Ascending aorta (tissue), 2 donors: ENCODE measurements at regions not wholly inside any gene's neighbourhood (a gene's known extent, or its start where the extent isn't known, plus 50 kb on each side); places are given as distances from the start of the nearest gene placed in this dataset.

ENCODE experiments used
- DNase-seq, 2 donors: peaks; one replicate each; pipeline ENCODE4 v3.0.0-alpha.2; 2019; ENCODE audit warnings: low spot score in 2 of 2
- H3K27ac ChIP-seq, 2 donors: fragments of 200-600 bp; sonication (generic); one replicate each; pipeline ENCODE4 v1.5.1; 2016 to 2017; ENCODE audit warnings: mild to moderate bottlenecking in 1 of 2
- H3K27me3 ChIP-seq: fragments of 200-600 bp; sonication (generic); one replicate; pipeline ENCODE4 v1.5.1; 2017
- H3K36me3 ChIP-seq, 2 donors: fragments of 200-600 bp; sonication (generic); one replicate each; pipeline ENCODE4 v1.5.1; 2016
- H3K4me1 ChIP-seq, 2 donors: fragments of 200-600 bp; sonication (generic); one replicate each; pipeline ENCODE4 v1.5.1; 2016 to 2017; ENCODE audit warnings: mild to moderate bottlenecking in 1 of 2
- H3K4me3 ChIP-seq, 2 donors: fragments of 200-600 bp; sonication (generic); one replicate each; pipeline ENCODE4 v1.5.1; 2016 to 2017; ENCODE audit warnings: mild to moderate bottlenecking in 1 of 2
- H3K9me3 ChIP-seq, 2 donors: fragments of 200-600 bp; sonication (generic); one replicate each; pipeline ENCODE4 v1.5.1; 2016
- CTCF ChIP-seq, 3 experiments: fragments of 200-600 bp in 2 of 3; fragments of 450-650 bp in 1 of 3; sonication (generic) in 2 of 3; IDR thresholded peaks; one replicate each; pipeline ENCODE4 v1.5.1; 2016 to 2019; ENCODE audit warnings: antibody characterized with exemption in 3 of 3, mild to moderate bottlenecking in 1 of 3, moderate library complexity in 1 of 3
- intact Hi-C: fragments of 100-400 bp; cut with DNase I; formaldehyde crosslinking; loops from one replicate; pipeline ENCODE4 v1.15.1; 2023

- intact Hi-C loops = no loop called here
- Histone ChIP-seq H3K9me3 (no peaks in the 10 kb centered on the region), H3K36me3 (no peaks in the 10 kb centered on the region), H3K27ac (no peak overlapping the region), H3K4me1 (no peaks in the 10 kb centered on the region), H3K27me3 (no peaks in the 10 kb centered on the region), H3K4me3 (no peak overlapping the region)
- no peak for DNase-seq
- no peak for TF ChIP-seq CTCF (IDR thresholded peaks at IDR 0.05)
Measured at GRCh38 chr2:126437016-126437415, 218.9 kb upstream of the GYPC start.

- no peaks in the 10 kb centered on the region for H3K27me3 ChIP-seq
- H3K9me3 ChIP-seq = no peaks in the 10 kb centered on the region
- intact Hi-C loops = no loop called here
- TF ChIP-seq CTCF (IDR thresholded peaks at IDR 0.05) = no peak
- DNase-seq = no peak
- no peaks in the 10 kb centered on the region for H3K4me1 ChIP-seq
- H3K36me3 ChIP-seq = no peaks in the 10 kb centered on the region
- H3K4me3 ChIP-seq = no peak overlapping the region
- H3K27ac ChIP-seq = no peak overlapping the region
Measured at GRCh38 chr2:126444512-126444911, 211.4 kb upstream of the GYPC start.

GRCh38 chr2:126446106-126446695, 209.8 kb upstream of the GYPC start:
- H3K4me1 ChIP-seq = no peaks in the 10 kb centered on the region
- no peak for DNase-seq
- H3K27ac ChIP-seq = no peak overlapping the region
- TF ChIP-seq CTCF (IDR thresholded peaks at IDR 0.05) = no peak
- no peaks in the 10 kb centered on the region for H3K9me3 ChIP-seq
- no peaks in the 10 kb centered on the region for H3K27me3 ChIP-seq
- no peaks in the 10 kb centered on the region for H3K36me3 ChIP-seq
- H3K4me3 ChIP-seq = no peak overlapping the region
- intact Hi-C loops = no loop called here

GRCh38 chr2:126448611-126449010, 207.3 kb upstream of the GYPC start:
- no peaks in the 10 kb centered on the region for H3K9me3 ChIP-seq
- H3K27ac ChIP-seq = no peak overlapping the region
- H3K4me1 ChIP-seq = no peaks in the 10 kb centered on the region
- no peak for TF ChIP-seq CTCF (IDR thresholded peaks at IDR 0.05)
- DNase-seq = no peak
- H3K4me3 ChIP-seq = no peak overlapping the region
- no peaks in the 10 kb centered on the region for H3K27me3 ChIP-seq
- H3K36me3 ChIP-seq = no peaks in the 10 kb centered on the region
- intact Hi-C loops = no loop called here

GRCh38 chr2:126449677-126450076, 206.3 kb upstream of the GYPC start:
- no peak for TF ChIP-seq CTCF (IDR thresholded peaks at IDR 0.05)
- H3K27me3 ChIP-seq = no peaks in the 10 kb centered on the region
- H3K36me3 ChIP-seq = no peaks in the 10 kb centered on the region
- no peaks in the 10 kb centered on the region for H3K9me3 ChIP-seq
- no peaks in the 10 kb centered on the region for H3K4me1 ChIP-seq
- no peak overlapping the region for H3K27ac ChIP-seq
- intact Hi-C loops = no loop called here
- H3K4me3 ChIP-seq = no peak overlapping the region
- no peak for DNase-seq
